ENCODE measurements at regions not wholly inside any gene's neighbourhood (a gene's known extent, or its start where the extent isn't known, plus 50 kb on each side); places are given as distances from the start of the nearest gene placed in this dataset.
"Not testable (repeated sequence)": the region's sequence is repeated elsewhere in the genome, so short reads cannot be mapped to it uniquely, and the experiment has no call there.

DNA sequence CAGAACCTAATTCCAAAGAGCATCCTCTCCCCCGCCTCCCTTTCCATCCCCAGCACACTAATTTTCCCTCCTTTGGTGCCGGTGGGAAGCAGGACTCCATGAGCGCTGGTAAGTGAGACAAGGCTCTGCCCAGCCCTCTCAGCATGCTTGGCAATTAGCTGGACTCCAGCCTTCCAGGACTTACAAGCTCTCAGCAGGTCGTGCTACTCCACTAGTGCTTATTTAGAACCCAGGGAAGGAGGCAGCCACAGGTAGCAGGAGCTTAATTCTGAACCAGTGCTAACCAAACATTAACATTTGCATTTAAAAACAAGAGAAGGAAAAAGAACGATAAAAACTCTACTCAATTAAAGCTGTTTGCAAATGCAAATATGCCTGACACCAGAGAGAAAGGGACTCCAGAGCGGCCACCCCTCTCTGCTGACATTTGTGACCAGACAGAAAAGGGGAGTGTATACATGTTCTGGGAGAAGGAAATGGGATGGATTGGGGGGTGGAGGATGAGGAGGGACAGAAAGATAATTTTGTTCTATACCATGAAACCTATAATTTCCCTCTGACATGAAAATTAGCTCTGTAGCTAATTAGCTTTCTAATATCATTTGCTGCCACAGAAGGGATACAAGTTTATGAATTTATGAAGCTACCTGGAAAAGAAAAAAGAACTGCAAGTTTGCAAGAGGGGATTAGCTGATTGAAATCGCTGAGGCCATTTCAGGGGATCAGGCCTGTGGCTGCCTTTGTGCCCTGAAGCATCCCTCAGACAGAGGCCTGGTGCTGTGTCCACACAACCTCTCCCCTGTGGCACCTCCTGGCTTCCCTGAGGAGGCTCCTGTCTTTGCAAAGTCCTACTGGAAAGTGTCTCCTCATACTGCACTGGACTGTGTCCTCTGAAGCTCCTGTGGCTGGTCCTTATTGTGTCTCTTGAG lies 266.3 kb downstream of the SEC61B start:
- no peak for FAIRE-seq
- no peak for DNase-seq (ENCODE audit: insufficient read length, low spot score)
- TF ChIP-seq POU2F2 (IDR thresholded peaks at IDR 0.05; ENCODE audit: low read depth, low read length) (no peak), PAX5 (IDR thresholded peaks at IDR 0.05; ENCODE audit: insufficient read depth, low read length, severe bottlenecking) (no peak), POLR2A (IDR thresholded peaks at IDR 0.05; ENCODE audit: low read depth, low read length) (no peak), SPI1 (IDR thresholded peaks at IDR 0.05; ENCODE audit: low read depth, low read length) (no peak), TAF1 (IDR thresholded peaks at IDR 0.05; ENCODE audit: low read depth, low read length) (no peak), POLR2AphosphoS5 (IDR thresholded peaks at IDR 0.05; ENCODE audit: low read depth, low read length) (no peak)

DNA sequence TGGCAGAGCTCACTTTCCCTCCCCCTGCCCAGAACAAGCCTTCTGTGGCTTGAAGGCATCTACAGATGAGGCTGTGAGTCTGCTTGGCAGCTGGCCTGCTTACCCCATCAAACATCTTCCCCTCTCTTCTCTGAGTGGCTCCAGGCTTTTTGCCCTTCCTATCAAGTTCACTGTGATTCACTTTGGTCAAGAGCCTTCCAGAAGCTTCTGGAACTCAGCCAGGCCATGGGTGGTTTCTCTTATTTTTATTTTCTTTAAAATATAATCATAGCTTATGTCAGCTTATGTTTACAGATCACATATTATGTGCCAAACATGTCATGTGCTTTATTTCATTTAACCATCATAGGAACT lies 267.0 kb downstream of the SEC61B start:
- TF ChIP-seq POLR2AphosphoS5 (IDR thresholded peaks at IDR 0.05; ENCODE audit: low read depth, low read length), result no peak
- FAIRE-seq (no peak), DNase-seq (ENCODE audit: insufficient read length, low spot score) (no peak)

DNA sequence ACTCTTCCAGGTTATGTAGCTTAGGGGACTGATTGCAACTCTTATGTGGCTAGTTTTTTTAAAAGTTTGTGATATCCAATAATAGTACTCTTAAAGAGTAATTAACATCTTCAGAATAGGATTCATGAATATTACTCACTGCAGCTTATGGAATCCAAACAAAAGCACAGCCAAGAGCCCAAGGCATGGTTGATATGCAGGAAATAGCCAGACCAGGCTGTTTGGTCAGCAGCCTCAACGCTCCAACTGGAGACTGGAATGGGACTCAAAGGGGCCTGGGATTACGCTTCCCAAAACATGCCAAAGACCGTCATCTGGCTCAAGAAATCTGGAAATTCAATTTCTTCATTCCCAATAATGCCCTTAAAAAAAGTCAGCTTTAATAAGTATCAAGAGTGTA lies 268.6 kb downstream of the SEC61B start:
- TF ChIP-seq POU2F2 (IDR thresholded peaks at IDR 0.05; ENCODE audit: low read depth, low read length) (no peak), SPI1 (IDR thresholded peaks at IDR 0.05; ENCODE audit: low read depth, low read length) (no peak), TAF1 (IDR thresholded peaks at IDR 0.05; ENCODE audit: low read depth, low read length) (no peak), POLR2AphosphoS5 (IDR thresholded peaks at IDR 0.05; ENCODE audit: low read depth, low read length) (no peak), POLR2A (IDR thresholded peaks at IDR 0.05; ENCODE audit: low read depth, low read length) (no peak), PAX5 (IDR thresholded peaks at IDR 0.05; ENCODE audit: insufficient read depth, low read length, severe bottlenecking) (no peak)

DNA sequence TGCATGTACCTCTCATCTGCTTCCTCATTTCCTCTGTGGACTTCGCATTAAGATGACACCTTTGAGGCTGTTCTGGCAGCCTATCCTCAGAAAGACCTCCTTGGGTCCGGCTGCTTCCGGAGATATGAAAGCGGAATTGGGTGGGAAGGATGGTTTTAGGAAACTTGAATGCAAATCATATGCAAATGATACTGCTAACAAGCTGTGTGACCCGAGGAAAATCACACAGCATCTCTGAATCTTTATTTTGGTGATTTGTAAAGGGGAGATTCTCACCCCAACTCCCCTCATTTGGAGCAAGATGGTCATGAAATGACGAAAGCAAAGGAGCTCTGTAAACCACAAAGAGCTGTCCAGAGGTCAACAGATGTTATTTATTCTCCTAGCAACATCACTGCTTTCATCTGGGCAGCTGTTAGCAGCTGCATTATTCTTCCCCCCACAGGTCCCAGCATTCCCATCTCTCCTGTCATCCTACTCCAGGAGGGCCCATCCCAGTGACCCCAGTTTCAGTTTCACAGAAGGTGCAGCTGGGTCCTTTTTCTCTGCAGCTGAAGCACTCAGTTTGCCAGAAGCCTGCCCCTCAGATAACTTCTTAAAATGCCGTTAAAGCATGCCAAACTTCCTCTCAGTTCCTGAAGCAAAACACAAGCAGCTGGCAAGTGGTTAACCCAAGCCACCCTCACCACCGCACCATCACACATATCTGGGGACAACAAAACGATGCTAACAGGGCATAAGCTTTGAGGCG lies 269.5 kb downstream of the SEC61B start:
- peak; percentile 88 for FAIRE-seq
- DNase-seq (ENCODE audit: insufficient read length, low spot score), result no peak

More for the DNA sequence above, 268.6 kb downstream of the SEC61B start:
- DNase-seq (ENCODE audit: insufficient read length, low spot score) (no peak), FAIRE-seq (no peak)

DNA sequence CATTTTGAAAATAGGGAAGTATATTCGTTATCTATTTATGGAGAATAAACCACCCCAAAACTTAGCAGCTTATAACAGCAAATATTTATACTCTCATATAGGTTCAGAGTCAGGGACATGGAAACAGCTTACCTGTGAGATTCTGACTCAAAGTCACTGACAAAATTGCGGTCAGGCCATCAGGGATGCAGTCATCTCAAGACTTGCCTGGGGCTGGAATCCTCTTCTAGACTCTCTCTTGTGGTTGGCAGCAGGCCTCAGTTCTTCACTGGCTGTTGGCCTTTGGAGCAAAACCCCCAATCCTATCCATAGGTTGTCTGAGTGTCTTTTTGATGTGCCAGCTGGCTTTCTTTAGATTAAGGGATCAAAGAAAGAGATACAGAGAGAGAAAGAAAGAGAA lies 275.6 kb downstream of the SEC61B start:
- TF ChIP-seq POU2F2 (IDR thresholded peaks at IDR 0.05; ENCODE audit: low read depth, low read length), result no peak
- TF ChIP-seq PAX5 (IDR thresholded peaks at IDR 0.05; ENCODE audit: insufficient read depth, low read length, severe bottlenecking), result no peak
- no peak for TF ChIP-seq TAF1 (IDR thresholded peaks at IDR 0.05; ENCODE audit: low read depth, low read length)
- TF ChIP-seq POLR2A (IDR thresholded peaks at IDR 0.05; ENCODE audit: low read depth, low read length), result no peak
- no peak for TF ChIP-seq SPI1 (IDR thresholded peaks at IDR 0.05; ENCODE audit: low read depth, low read length)
- TF ChIP-seq POLR2AphosphoS5 (IDR thresholded peaks at IDR 0.05; ENCODE audit: low read depth, low read length), result no peak
- no peak for FAIRE-seq

More for the DNA sequence above, 269.5 kb downstream of the SEC61B start:
- no peak for TF ChIP-seq PAX5 (IDR thresholded peaks at IDR 0.05; ENCODE audit: insufficient read depth, low read length, severe bottlenecking)
- TF ChIP-seq SPI1 (IDR thresholded peaks at IDR 0.05; ENCODE audit: low read depth, low read length), result peak; percentile 42

DNA sequence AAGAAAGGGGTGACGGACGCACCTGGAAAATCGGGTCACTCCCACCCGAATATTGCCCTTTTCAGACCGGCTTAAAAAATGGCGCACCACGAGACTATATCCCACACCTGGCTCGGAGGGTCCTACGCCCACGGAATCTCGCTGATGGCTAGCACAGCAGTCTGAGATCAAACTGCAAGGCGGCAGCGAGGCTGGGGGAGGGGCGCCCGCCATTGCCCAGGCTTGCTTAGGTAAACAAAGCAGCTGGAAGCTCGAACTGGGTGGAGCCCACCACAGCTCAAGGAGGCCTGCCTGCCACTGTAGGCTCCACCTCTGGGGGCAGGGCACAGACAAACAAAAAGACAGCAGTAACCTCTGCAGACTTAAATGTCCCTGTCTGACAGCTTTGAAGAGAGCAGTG lies 276.9 kb downstream of the SEC61B start:
- FAIRE-seq; DNase-seq (ENCODE audit: insufficient read length, low spot score): not testable (repeated sequence)

More for the DNA sequence above, 275.6 kb downstream of the SEC61B start:
- DNase-seq (ENCODE audit: insufficient read length, low spot score), result no peak

DNA sequence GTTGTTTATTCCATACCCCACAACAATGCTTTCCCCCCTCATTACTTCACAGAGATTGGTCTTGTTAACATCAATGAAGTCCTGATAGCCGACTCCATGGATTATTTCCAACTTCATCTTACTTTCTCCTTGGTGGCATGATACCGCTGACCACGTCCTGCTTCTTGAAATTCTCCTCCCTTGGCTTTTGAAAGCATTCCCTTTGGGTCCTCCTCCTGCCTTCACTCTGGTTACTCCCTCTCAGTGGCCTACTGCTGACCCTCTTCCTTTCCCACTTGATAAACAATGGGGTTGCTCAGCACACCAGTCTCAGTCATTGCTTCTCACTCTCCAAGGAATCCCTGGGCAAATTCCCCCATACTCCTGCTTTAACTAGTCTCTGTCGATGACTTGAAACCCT lies 283.9 kb downstream of the SEC61B start:
- DNase-seq (ENCODE audit: insufficient read length, low spot score) (no peak), FAIRE-seq (no peak)
- no peak for TF ChIP-seq POLR2A (IDR thresholded peaks at IDR 0.05; ENCODE audit: low read depth, low read length)
- no peak for TF ChIP-seq TAF1 (IDR thresholded peaks at IDR 0.05; ENCODE audit: low read depth, low read length)
- no peak for TF ChIP-seq POLR2AphosphoS5 (IDR thresholded peaks at IDR 0.05; ENCODE audit: low read depth, low read length)
- TF ChIP-seq PAX5 (IDR thresholded peaks at IDR 0.05; ENCODE audit: insufficient read depth, low read length, severe bottlenecking), result no peak
- no peak for TF ChIP-seq SPI1 (IDR thresholded peaks at IDR 0.05; ENCODE audit: low read depth, low read length)
- TF ChIP-seq POU2F2 (IDR thresholded peaks at IDR 0.05; ENCODE audit: low read depth, low read length), result no peak

DNA sequence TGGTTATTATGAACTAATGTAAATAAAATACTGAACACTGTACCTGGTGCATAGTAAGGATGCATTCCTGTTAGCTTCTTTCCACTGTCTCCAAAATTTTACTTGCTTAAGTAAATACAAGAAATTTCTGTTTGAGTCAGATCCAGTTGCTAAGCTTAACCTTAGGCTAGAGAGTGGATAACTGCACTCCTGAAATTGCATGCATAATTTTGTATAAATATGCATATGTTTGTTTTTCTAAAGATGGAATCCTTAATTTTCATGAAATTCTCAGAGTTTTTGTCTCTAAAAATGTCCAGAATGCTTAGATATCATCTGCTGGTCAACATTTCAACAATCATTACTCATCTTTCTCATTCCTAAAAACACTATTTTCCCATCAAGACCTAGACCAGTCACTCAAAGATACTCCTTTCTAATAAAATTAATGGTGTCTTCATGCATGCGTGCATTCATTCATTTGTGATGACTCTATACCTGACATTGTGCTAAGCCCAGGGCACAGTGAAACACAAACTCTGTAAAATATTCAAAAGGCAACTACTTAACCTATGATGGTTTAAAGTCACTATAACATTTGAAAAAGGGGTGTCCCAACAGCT lies 284.8 kb downstream of the SEC61B start:
- FAIRE-seq (no peak), DNase-seq (ENCODE audit: insufficient read length, low spot score) (no peak)
- TF ChIP-seq POLR2AphosphoS5 (IDR thresholded peaks at IDR 0.05; ENCODE audit: low read depth, low read length), result no peak
- TF ChIP-seq PAX5 (IDR thresholded peaks at IDR 0.05; ENCODE audit: insufficient read depth, low read length, severe bottlenecking), result no peak
- no peak for TF ChIP-seq POLR2A (IDR thresholded peaks at IDR 0.05; ENCODE audit: low read depth, low read length)

DNA sequence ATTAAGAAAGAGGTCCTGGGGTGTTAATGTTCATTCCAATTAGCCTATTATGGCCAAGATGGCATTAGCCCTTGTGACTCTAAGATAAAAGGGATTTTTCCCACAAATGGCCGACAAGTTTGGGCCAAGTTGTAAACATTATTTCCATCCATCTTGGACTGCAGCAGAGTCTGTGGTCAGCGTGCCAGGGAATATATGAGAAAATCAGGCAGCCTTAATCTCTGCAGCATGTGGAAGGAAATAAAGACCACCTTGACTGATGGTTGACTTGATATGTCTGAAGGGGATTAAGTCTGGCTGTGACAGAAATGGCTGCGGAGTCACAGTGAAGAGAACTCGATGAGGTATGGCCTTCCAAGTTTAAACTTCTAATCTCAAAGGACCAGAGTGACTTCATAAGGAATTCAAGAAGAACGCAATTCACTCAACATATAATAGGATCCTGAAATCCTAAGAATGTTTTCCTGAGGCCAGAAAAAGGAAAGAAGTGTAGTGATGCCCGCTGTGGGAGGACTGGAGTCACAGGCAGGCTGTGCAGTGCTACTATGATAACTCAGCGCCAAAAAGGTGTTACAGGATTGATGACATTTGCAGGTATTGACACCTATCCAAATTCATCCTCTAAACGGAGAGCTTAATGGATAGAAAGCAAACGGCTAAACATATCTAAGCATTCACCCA lies 287.1 kb downstream of the SEC61B start:
- DNase-seq (ENCODE audit: insufficient read length, low spot score) (no peak), FAIRE-seq (peak; percentile 61)
- TF ChIP-seq POLR2A (IDR thresholded peaks at IDR 0.05; ENCODE audit: low read depth, low read length), result no peak
- no peak for TF ChIP-seq SPI1 (IDR thresholded peaks at IDR 0.05; ENCODE audit: low read depth, low read length)
- no peak for TF ChIP-seq POU2F2 (IDR thresholded peaks at IDR 0.05; ENCODE audit: low read depth, low read length)
- TF ChIP-seq POLR2AphosphoS5 (IDR thresholded peaks at IDR 0.05; ENCODE audit: low read depth, low read length), result no peak
- TF ChIP-seq TAF1 (IDR thresholded peaks at IDR 0.05; ENCODE audit: low read depth, low read length), result no peak
- TF ChIP-seq PAX5 (IDR thresholded peaks at IDR 0.05; ENCODE audit: insufficient read depth, low read length, severe bottlenecking), result no peak

Measured in GM12891 (cell line).